K562 (cell line): ENCODE measurements at regions not wholly inside any gene's neighbourhood (a gene's known extent, or its start where the extent isn't known, plus 50 kb on each side); places are given as distances from the start of the nearest gene placed in this dataset.

ENCODE experiments used
- ATAC-seq: fragments of 200-7000 bp; cut with Tn5 transposase; 3 replicates; pipeline ENCODE4 v1.9.1; 2020; ENCODE audit warnings: moderate library complexity
- BruUV-seq: library from RNA; stranded (reverse); fragments of 400-500 nt; replicated peaks from 2 replicates; lab custom pipeline; 2021; lab: Mats Ljungman, UMichigan
- CTCF ChIA-PET: fragments of 300-600 bp; formaldehyde crosslinking; extraction: SDS; loops from one replicate; lab custom pipeline; 2021; ENCODE audit warnings: low intra/inter-chr PET ratio; lab: Yijun Ruan, JAX
- POLR2A ChIA-PET: fragments of 300-600, 350-650 bp; sonication (Branson Sonifier 250); formaldehyde crosslinking; extraction: SDS; loops from one replicate; lab custom pipeline; 2021; ENCODE audit warnings: antibody characterized with exemption, inconsistent platforms; lab: Yijun Ruan, JAX
- DNase-seq, 4 experiments: peaks; one replicate each; pipeline versions ENCODE4 v3.0.0 to v3.0.0-alpha.2; 2011 to 2018; ENCODE audit warnings: low spot score in 3 of 4, mixed read lengths in 3 of 4; ENCODE audit errors: extremely low read depth in 1 of 4
- FAIRE-seq: peaks from 2 replicates; lab custom pipeline; 2011; peaks lifted over from hg19 to GRCh38; lab: Jason Lieb, UNC
- H2AFZ ChIP-seq: 2 replicates; pipeline ENCODE4 v1.6.0; 2011; ENCODE audit warnings: low read depth, low read length, control low read depth, inconsistent platforms
- H3K27ac ChIP-seq: fragments of 200-600 bp; 3 replicates; pipeline ENCODE4 v1.8.0; 2011; ENCODE audit warnings: low read depth, mild to moderate bottlenecking, control low read depth, inconsistent platforms, low read length, moderate library complexity, mixed read lengths; ENCODE audit errors: extremely low read depth
- H3K27me3 ChIP-seq, 2 experiments: fragments of 300-600 bp in 1 of 2; 2 replicates in 1 of 2; 3 replicates in 1 of 2; pipeline versions ENCODE4 v1.6.0 to v1.8.0; 2011; ENCODE audit warnings: inconsistent platforms in 2 of 2, low read length in 2 of 2, mild to moderate bottlenecking in 1 of 2, mixed read lengths in 1 of 2, moderate library complexity in 1 of 2; ENCODE audit not compliant: control insufficient read depth in 2 of 2, insufficient read depth in 2 of 2
- H3K36me3 ChIP-seq: fragments of 300-600 bp; 3 replicates; pipeline ENCODE4 v1.8.0; 2011; ENCODE audit warnings: mild to moderate bottlenecking, low read length, inconsistent platforms; ENCODE audit not compliant: control insufficient read depth, insufficient read depth
- H3K4me1 ChIP-seq, 2 experiments: fragments of 200-600 bp in 1 of 2; replicated peaks in 1 of 2; 2 replicates in 1 of 2; 3 replicates in 1 of 2; pipeline versions ENCODE4 v1.5.1 to v1.8.0; 2011; ENCODE audit warnings: inconsistent platforms in 2 of 2, low read length in 2 of 2, mild to moderate bottlenecking in 1 of 2, mixed read lengths in 1 of 2, moderate library complexity in 1 of 2; ENCODE audit not compliant: control insufficient read depth in 2 of 2, insufficient read depth in 2 of 2
- H3K4me2 ChIP-seq: 2 replicates; pipeline ENCODE4 v1.6.1; 2011; ENCODE audit warnings: low read length, control low read depth, inconsistent platforms, mixed read lengths; ENCODE audit not compliant: insufficient read depth
- H3K4me3 ChIP-seq: fragments of 200-600 bp; sonication (generic), shearing (Covaris generic); 2 replicates; pipeline ENCODE4 v1.5.1; 2016; ENCODE audit warnings: control low read depth, inconsistent platforms
- H3K79me2 ChIP-seq: fragments of 200-600 bp; 3 replicates; pipeline ENCODE4 v1.8.0; 2011; ENCODE audit warnings: low read length, inconsistent platforms; ENCODE audit not compliant: control insufficient read depth, insufficient read depth
- H3K9ac ChIP-seq, 2 experiments: 2 replicates each; pipeline versions ENCODE4 v1.6.0 to v1.6.1; 2011; ENCODE audit warnings: low read depth in 2 of 2, low read length in 2 of 2, control low read depth in 1 of 2, inconsistent platforms in 1 of 2, mild to moderate bottlenecking in 1 of 2, mixed read lengths in 1 of 2; ENCODE audit not compliant: insufficient read depth in 1 of 2
- H3K9me1 ChIP-seq: one replicate; pipeline ENCODE4 v1.6.0; 2011; ENCODE audit warnings: inconsistent platforms, mild to moderate bottlenecking, low read length, moderate library complexity; ENCODE audit not compliant: control insufficient read depth, insufficient read depth
- H3K9me3 ChIP-seq: replicated peaks from 2 replicates; pipeline ENCODE4 v1.5.1; 2011; ENCODE audit warnings: low read depth, low read length, inconsistent platforms; ENCODE audit not compliant: control insufficient read depth, insufficient read depth
- H4K20me1 ChIP-seq: replicated peaks from 2 replicates; pipeline ENCODE4 v1.6.1; 2011; ENCODE audit warnings: low read length, inconsistent platforms, mixed read lengths; ENCODE audit not compliant: control insufficient read depth, insufficient read depth
- CREB3L1 ChIP-seq: fragments of 450-650 bp; IDR thresholded peaks from 2 replicates; pipeline ENCODE4 v1.6.1; 2014; ENCODE audit warnings: low read depth, mild to moderate bottlenecking, moderate library complexity, borderline replicate concordance
- E2F4 ChIP-seq: sonication (generic); formaldehyde crosslinking; IDR thresholded peaks from 2 replicates; pipeline ENCODE4 v1.8.0; 2022; ENCODE audit warnings: mild to moderate bottlenecking, low read depth, missing genetic modification reagents
- ESRRA ChIP-seq: fragments of 450-650 bp; IDR thresholded peaks from 2 replicates; pipeline ENCODE4 v1.6.1; 2014; ENCODE audit warnings: low read depth, mild to moderate bottlenecking, moderate library complexity, borderline replicate concordance
- GTF2B ChIP-seq: IDR thresholded peaks from 2 replicates; pipeline ENCODE4 v1.6.1; 2011; ENCODE audit not compliant: insufficient read length; ENCODE audit errors: extremely low read depth
- MLLT1 ChIP-seq, 2 experiments: fragments of 450-650 bp; IDR thresholded peaks; 2 replicates each; pipeline ENCODE4 v1.6.1; 2016
- NFIC ChIP-seq: fragments of 450-650 bp; IDR thresholded peaks from 2 replicates; pipeline ENCODE4 v1.6.1; 2017; ENCODE audit warnings: mild to moderate bottlenecking, inconsistent platforms
- NRF1 ChIP-seq, 2 experiments: fragments of 450-650 bp; IDR thresholded peaks in 1 of 2; conservative IDR thresholded peaks in 1 of 2; 2 replicates each; pipeline ENCODE4 v1.6.1; 2014; ENCODE audit warnings: mild to moderate bottlenecking in 2 of 2
- THRA ChIP-seq: fragments of 450-650 bp; IDR thresholded peaks from 2 replicates; pipeline ENCODE4 v1.6.1; 2017; ENCODE audit warnings: mild to moderate bottlenecking, moderate library complexity
- ZNF384 ChIP-seq: IDR thresholded peaks from 2 replicates; pipeline ENCODE4 v1.6.1; 2012; ENCODE audit warnings: low read depth, low read length, improper control_type of control experiment
- ZNF395 ChIP-seq: fragments of 200-800 bp; sonication (Bioruptor generic); IDR thresholded peaks from 2 replicates; pipeline ENCODE4 v1.6.1; 2017; ENCODE audit warnings: missing genetic modification characterization, missing compliant biosample characterization
- WGBS: fragments of 100-300 bp; shearing (Covaris generic); methylation state at CpG from one replicate; pipeline ENCODE4 v1.1.6; 2016; ENCODE audit warnings: low coverage, mixed read lengths; ENCODE audit not compliant: insufficient coverage; ENCODE audit errors: missing lambda C conversion rate; 5-methylcytosine and 5-hydroxymethylcytosine counted together
- in situ Hi-C: fragments of 300-500 bp; cut with MboI; formaldehyde crosslinking; loops from 4 replicates; pipeline ENCODE4 v1.15.0; 2018; ENCODE audit warnings: inconsistent platforms, mixed read lengths
- intact Hi-C: fragments of 100-400 bp; cut with micrococcal nuclease; formaldehyde crosslinking; loops from 2 replicates; pipeline ENCODE4 v1.14.2; 2022
- TF ChIP-seq, protein P1 (sequence below): fragments of 450-650 bp; formaldehyde crosslinking; IDR thresholded peaks from 2 replicates; pipeline ENCODE4 v1.4.0; 2020; ENCODE audit warnings: mild to moderate bottlenecking, moderate library complexity

GRCh38 chr1:98001764-98002163 is 80.9 kb upstream of the DPYD start (continued):
- TF ChIP-seq CREB3L1, result no peak
- TF ChIP-seq, protein P1, sequence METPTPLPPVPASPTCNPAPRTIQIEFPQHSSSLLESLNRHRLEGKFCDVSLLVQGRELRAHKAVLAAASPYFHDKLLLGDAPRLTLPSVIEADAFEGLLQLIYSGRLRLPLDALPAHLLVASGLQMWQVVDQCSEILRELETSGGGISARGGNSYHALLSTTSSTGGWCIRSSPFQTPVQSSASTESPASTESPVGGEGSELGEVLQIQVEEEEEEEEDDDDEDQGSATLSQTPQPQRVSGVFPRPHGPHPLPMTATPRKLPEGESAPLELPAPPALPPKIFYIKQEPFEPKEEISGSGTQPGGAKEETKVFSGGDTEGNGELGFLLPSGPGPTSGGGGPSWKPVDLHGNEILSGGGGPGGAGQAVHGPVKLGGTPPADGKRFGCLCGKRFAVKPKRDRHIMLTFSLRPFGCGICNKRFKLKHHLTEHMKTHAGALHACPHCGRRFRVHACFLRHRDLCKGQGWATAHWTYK (CRISPR knock-in tag), result no peak
- no peak for TF ChIP-seq MLLT1 (IDR thresholded peaks at IDR 0.05)

GRCh38 chr1:97999320-97999719 is 78.5 kb upstream of the DPYD start:
- no peak for FAIRE-seq
- H2AFZ ChIP-seq, result no peak overlapping the region
- ChIA-PET POLR2A (no interaction called here), CTCF (no interaction called here)
- no peak overlapping the region for H3K4me2 ChIP-seq
- no peaks in the 10 kb centered on the region for H3K27me3 ChIP-seq
- H3K79me2 ChIP-seq, result no peaks in the 10 kb centered on the region
- BruUV-seq, result no TSS peak
- ATAC-seq, result no peak
- DNase-seq, result no peak
- H3K4me1 ChIP-seq, result no peaks in the 10 kb centered on the region
- no peaks in the 10 kb centered on the region for H3K9me1 ChIP-seq
- no peaks in the 10 kb centered on the region for H4K20me1 ChIP-seq
- H3K4me3 ChIP-seq, result no peak overlapping the region
- H3K36me3 ChIP-seq, result no peaks in the 10 kb centered on the region
- no peak overlapping the region for H3K27ac ChIP-seq
- in situ Hi-C loops (no loop called here), intact Hi-C loops (no loop called here)
- WGBS, result 6% methylated on average over 1 of the region's 1 CpG
- no peak overlapping the region for H3K9ac ChIP-seq
- no peaks in the 10 kb centered on the region; the same call in 1 of the 2 replicates for H3K9me3 ChIP-seq
- TF ChIP-seq ZNF395 (CRISPR knock-in tag), result no peak
- TF ChIP-seq E2F4 (CRISPR knock-in tag), result no peak
- no peak for TF ChIP-seq NRF1 (conservative IDR thresholded peaks at IDR 0.05 in 1 of 2, IDR thresholded peaks at IDR 0.05 in 1 of 2)
- no peak for TF ChIP-seq NFIC
- TF ChIP-seq ZNF384, result no peak
- TF ChIP-seq THRA, result no peak
- TF ChIP-seq GTF2B, result no peak
- no peak for TF ChIP-seq ESRRA
